ENCODE measurements at regions not wholly inside any gene's neighbourhood (a gene's known extent, or its start where the extent isn't known, plus 50 kb on each side); places are given as distances from the start of the nearest gene placed in this dataset.
"Not testable (repeated sequence)": the region's sequence is repeated elsewhere in the genome, so short reads cannot be mapped to it uniquely, and the experiment has no call there.

DNA sequence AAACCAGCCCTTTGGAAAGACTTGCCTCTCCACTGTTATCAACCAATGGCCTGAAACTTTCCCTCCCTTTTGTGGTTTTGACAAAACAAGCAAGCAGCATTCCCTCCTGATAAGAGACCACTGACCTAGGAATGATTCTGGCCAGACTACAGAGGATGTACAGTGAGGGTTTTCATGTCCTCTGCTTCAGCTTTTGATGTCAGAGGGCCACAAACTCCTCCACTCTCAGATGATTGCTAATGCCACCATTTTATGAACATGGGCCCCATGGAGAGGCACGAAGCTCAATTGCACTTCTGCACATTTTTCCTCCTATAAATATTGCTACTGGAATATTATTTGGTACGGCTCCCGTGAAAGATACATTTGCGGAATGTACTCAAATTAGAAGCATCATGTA lies 61.5 kb downstream of the PPIAL4A start:
- TF ChIP-seq, protein P1, sequence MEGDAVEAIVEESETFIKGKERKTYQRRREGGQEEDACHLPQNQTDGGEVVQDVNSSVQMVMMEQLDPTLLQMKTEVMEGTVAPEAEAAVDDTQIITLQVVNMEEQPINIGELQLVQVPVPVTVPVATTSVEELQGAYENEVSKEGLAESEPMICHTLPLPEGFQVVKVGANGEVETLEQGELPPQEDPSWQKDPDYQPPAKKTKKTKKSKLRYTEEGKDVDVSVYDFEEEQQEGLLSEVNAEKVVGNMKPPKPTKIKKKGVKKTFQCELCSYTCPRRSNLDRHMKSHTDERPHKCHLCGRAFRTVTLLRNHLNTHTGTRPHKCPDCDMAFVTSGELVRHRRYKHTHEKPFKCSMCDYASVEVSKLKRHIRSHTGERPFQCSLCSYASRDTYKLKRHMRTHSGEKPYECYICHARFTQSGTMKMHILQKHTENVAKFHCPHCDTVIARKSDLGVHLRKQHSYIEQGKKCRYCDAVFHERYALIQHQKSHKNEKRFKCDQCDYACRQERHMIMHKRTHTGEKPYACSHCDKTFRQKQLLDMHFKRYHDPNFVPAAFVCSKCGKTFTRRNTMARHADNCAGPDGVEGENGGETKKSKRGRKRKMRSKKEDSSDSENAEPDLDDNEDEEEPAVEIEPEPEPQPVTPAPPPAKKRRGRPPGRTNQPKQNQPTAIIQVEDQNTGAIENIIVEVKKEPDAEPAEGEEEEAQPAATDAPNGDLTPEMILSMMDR (IDR thresholded peaks at IDR 0.05) = not testable (repeated sequence)
- not testable (repeated sequence) for TF ChIP-seq POLR2AphosphoS5 (IDR thresholded peaks at IDR 0.05; ENCODE audit: low read depth, low read length); TEAD4 (IDR thresholded peaks at IDR 0.05; ENCODE audit: borderline replicate concordance, insufficient read depth)
- TF ChIP-seq, protein P2, sequence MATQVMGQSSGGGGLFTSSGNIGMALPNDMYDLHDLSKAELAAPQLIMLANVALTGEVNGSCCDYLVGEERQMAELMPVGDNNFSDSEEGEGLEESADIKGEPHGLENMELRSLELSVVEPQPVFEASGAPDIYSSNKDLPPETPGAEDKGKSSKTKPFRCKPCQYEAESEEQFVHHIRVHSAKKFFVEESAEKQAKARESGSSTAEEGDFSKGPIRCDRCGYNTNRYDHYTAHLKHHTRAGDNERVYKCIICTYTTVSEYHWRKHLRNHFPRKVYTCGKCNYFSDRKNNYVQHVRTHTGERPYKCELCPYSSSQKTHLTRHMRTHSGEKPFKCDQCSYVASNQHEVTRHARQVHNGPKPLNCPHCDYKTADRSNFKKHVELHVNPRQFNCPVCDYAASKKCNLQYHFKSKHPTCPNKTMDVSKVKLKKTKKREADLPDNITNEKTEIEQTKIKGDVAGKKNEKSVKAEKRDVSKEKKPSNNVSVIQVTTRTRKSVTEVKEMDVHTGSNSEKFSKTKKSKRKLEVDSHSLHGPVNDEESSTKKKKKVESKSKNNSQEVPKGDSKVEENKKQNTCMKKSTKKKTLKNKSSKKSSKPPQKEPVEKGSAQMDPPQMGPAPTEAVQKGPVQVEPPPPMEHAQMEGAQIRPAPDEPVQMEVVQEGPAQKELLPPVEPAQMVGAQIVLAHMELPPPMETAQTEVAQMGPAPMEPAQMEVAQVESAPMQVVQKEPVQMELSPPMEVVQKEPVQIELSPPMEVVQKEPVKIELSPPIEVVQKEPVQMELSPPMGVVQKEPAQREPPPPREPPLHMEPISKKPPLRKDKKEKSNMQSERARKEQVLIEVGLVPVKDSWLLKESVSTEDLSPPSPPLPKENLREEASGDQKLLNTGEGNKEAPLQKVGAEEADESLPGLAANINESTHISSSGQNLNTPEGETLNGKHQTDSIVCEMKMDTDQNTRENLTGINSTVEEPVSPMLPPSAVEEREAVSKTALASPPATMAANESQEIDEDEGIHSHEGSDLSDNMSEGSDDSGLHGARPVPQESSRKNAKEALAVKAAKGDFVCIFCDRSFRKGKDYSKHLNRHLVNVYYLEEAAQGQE (IDR thresholded peaks at IDR 0.05; ENCODE audit: low read depth, low read length) = not testable (repeated sequence)

All from SK-N-SH (cell line).